HG03575 (cell line): ENCODE measurements at regions not wholly inside any gene's neighbourhood (a gene's known extent, or its start where the extent isn't known, plus 50 kb on each side); places are given as distances from the start of the nearest gene placed in this dataset.
"Not testable (repeated sequence)": the region's sequence is repeated elsewhere in the genome, so short reads cannot be mapped to it uniquely, and the experiment has no call there.

Experiments
- ATAC-seq: cut with Tn5 transposase; IDR thresholded peaks from one replicate; pipeline ENCODE4 v1.9.1; 2021; ENCODE audit not compliant: unreplicated experiment, insufficient number of reproducible peaks, low FRiP score; ENCODE audit errors: extremely low read depth

DNA sequence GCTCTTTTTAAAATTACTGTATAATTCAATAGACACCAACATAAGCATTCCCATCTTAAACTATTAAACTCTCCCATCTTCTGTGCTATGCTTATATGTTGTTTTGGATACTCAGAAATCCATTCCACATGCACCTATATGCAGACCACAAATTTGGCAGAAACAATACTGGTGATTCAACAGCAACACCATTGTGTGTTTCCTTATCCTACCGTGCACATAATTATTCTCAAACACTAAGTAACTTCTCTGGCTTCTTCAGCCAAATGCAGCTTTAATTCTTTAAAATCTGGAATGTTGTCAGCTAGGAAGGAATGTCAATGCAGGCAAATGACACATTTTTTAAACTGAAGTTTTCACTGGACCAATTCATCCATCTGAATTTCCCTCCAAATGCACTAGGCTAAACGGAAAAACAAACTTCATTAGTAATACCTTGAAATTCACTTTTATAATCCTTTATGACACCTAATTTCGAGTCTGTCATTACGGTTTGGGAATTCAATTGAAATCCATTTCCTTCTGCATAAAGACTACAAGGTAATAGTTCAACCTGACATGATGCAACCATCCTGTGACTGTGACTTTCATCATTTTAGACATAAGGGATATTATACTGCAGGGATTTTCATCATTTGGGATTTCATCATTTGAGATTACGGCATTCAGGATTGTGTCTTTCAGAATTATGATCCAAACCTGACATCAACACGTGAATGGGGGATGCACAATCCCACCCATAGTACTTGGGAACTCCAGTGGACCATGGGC is 308.5 kb downstream of the LTN1 start:
- ATAC-seq = no peak

DNA sequence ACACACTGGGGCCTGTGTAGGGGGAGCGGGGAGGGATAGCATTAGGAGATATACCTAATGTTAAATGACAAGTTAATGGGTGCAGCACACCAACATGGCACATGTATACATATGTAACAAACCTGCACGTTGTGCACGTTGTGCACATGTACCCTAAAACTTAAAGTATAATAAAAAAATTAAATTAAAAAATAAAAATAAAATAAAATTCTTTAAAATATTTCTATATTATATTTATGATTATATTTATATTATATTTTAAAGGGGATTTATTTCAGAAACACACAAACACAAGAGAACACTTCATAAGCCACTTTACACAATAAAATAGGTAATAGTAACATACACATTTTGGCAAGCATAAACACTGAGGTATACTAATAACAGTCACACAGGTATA is 309.8 kb downstream of the LTN1 start:
- ATAC-seq = not testable (repeated sequence)

DNA sequence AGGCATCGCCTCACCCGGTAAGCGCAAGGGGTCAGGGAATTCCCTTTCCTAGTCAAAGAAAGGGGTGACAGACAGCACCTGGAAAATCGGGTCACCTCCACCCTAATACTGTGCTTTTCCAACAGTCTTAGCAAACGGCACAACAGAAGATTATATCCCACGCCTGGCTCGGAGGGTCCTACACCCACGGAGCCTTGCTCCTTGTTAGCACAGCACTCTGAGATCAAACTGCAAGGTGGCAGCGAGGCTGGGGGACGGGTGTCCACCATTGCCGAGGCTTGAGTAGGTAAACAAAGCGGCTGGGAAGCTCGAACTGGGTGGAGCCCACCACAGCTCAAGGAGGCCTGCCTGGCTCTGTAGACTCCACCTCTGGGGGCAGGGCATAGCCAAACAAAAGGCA is 315.6 kb downstream of the LTN1 start:
- ATAC-seq = not testable (repeated sequence)

DNA sequence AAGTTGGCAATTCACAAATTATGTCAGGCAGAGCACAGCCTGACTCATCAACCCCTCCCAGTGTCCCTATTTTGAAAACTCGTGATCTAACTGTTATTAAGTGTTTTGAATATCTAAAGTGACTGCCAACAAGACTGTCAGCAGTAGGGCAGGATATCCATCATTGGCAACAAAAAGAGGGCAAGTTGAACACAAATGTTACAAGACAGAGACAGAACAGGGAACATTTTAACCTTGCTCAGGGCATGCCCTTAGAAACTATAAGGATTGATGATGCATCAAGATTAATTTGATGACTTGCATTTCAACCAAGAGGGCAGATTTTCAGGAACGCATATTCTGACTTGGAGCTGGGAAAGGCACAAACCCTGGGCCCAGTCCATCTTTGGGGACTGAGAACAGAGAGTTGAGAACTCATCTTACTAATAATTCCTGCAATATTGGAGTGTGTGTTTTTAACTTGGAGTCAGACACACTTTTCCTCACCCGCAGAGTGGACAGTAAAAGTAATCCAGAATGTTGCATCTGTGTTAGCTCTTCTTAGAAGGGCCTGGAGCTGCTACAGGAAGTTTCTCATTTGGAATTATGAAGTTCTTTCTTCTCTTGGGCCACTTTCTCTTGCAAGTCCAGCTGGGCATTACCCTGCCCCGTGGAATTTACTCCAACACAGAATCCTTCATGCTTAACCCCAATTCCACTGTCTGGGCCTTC is 317.2 kb downstream of the LTN1 start:
- ATAC-seq = no peak

DNA sequence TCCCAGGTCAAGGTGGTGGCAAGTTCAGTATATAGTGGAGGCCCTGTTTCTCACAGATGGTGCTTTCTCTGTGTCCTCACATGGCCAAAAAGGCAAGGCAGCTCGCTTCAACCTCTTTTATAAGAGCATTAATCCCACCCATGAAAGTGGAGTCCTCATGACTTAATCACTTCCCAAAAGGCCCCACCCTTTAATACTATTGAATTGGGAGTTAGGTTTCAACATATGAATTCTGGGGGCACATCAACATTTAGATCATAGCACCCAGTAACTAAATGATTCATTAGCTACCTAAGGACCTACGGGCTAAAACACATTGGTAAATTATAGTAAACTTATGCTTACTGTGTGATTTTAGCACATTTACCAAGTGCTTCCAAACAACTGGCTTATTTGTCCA is 317.9 kb downstream of the LTN1 start:
- ATAC-seq = no peak

DNA sequence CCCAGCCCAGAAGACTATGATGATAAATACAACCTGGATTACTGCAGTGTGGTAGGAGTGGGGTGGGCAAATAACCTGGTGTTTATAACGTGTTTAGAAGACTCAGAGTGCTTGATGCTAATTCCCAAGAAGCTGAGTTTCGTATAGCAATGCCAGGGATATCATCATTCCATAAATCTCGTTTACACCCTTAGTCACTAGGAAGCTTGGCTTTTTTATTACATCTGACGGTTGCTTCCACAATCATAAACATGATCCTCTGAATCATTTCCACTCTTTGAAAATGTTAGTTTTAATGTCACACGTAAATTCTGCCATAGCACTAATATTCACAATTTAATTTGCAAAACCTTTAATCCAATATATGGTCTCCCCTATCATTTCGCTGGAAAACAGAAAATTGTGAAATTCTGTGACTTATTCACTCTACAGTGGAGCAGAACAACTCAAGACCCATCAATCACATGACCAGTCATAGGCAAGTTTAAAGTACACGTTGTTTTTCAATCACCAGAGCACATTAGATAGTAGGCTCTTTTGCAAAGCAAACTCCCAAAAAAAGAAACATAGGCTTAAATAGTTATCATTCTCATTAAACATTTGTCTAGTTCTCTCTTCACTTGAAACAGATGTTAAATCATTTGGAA is 321.0 kb downstream of the LTN1 start:
- ATAC-seq = no peak

DNA sequence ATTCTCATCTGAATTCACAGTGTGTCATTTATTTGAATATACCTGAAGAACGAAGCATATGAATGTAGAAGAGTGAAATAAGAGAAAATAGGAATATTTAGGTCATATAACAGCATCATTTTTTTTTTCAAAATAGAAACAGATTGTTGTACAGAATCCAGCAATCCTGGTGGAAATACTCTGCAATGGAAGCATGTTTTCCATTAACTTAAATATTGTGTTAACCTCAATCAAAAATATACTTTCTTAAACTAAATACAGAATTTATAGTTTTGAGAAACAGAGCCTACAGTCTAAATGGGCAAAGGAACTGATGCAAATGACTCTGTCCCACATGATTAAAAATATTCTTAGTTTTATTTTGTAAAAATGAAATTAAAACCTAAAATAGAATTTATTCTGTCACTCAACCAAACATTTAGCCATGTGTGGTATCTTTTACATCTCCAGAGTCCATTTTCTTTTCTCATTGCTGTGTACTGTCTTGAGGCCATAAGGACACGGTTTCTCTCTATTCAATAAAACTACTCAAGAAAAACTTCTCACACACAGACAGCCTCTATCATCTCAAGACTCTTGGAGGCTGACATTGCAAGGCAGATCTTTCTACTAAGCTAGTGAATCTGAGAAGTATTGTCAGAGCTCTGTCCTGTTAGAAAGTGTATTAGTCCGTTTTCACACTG is 322.6 kb downstream of the LTN1 start:
- no peak for ATAC-seq

DNA sequence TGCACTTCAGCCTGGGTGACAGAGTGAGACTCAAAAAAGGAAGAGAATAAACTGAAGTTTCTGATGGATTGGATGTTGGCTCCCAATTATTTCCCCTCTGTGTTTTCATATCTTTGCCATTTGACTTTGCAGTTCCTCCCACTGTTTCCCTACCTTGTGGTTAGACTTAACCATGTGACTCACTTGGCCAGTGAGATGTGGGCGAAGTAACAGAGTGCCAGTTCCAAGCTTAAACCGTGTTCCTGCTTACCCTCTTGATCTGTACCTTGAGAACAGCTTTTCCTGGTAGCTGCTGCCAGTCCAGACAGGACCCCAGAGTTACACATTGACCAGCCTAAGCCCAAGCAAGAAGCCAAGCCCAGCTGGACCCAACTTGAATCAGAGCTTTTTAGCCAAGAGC is 323.4 kb downstream of the LTN1 start:
- ATAC-seq = no peak

DNA sequence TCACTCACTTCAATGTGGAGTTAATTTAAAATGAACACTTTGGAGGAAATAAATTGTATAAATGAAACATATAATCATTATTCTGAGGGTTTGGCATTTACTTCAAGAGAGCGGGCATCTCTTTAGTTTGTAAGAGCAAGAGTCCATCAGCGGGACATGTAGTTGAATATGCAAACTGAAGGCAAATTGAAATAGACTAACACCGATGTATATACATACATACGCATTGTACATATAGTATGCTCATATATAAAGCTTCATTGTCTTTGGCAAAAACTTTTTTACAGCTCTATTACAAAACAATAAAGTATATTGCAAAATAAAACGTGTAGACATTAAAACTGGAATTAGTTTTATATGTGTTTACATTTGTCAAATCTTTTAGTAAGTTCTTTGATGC is 328.9 kb downstream of the LTN1 start:
- no peak for ATAC-seq

DNA sequence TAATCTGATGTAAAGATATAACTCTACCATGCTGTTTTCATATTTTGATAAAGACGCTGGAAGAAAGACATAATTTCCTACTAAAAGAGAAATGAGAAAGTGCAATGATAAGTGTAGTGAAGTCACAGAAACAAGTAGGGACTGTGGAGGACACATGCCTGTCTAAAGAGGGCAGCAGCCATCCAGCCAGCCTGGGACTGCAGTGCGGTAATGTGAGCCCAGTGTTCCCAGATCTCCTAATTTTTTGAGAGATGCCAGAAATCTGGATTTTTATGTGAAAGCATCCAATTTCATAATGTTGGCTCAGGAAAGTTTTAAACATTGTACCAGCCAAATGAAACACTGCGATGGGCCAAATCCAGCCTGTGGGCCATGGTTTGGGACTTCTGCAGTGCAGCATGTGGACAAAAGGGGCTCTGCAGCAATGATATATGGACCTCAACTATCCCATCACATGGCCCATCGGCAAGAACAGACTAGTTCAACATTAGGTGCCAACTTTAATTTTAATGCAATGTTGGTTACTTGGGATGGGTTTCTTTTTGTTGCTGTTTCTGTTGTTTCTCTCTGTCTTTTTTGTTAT is 329.5 kb downstream of the LTN1 start:
- no peak for ATAC-seq

DNA sequence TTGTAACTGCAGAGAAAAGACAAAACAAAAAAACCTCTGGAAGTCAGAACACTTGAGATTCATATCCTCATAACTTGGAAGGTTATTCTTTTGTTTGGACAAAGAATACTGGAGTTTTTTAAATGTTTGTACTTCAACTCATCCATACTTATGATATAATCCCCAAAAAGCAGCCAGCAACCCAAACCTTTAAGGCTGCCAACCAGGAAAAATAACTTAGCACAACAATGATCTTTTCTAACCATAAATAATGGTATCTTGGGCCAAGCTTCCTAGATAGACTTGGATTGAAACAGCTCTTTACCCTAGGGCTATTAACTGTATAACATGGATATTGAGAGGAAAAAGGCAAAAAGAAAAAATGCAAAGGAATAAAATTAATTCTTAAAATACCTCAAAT is 335.1 kb downstream of the LTN1 start:
- no peak for ATAC-seq

DNA sequence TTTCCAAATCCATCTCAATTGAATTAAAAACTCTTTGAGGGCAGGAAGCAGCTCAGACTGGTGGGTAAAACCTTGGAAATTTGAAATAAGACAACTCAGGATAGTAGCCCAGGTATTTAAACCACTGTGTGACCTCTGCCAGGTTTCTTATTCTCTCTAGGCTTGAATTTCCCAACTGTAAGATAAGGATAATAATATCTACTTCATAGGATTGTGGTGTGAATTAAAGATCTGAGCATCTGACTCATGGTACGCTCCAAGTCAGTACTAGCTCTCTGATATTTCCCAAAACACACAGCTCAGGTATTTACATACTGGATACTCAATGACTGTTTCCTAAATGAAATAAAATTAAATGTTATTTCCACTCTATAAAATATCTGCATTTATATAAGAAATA is 337.2 kb downstream of the LTN1 start:
- ATAC-seq = no peak

DNA sequence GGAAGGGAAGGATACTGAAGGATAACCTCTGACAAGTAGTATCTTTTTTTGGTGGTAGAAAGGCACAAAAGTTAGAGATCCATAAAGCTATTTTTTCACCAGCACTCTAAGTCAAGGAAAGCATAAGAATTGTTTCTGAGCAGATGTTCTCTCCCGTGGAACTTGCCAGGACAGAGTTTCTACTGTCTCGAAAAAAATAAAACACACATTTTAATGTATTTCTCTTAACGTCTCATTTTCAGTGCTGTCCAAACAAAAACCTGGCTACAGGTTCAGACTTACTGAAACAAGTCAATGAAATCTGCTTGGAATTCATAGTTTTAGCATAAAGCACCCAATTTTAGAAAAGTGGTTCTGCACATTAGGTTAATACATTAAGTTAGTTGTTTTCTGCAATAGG is 338.3 kb downstream of the LTN1 start:
- no peak for ATAC-seq

DNA sequence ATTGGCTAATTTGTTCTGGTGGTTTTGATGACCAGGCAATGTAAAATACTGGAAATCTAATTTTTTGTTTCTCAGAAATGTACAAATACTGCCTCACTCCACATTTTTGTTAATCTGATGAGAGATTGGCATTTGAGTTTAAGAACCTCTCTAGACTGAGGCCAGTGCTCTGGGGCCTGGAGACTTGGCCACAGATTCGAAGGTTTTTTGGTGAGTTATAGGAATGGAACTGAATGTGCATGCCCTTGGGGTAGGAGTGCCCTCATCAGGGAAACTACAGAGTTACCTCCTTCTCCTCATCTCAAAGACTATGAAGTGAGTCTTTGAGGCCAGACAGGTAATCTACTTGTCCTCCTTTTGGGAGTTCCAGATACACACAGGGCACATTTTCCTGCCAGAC is 347.9 kb downstream of the LTN1 start:
- ATAC-seq = no peak

DNA sequence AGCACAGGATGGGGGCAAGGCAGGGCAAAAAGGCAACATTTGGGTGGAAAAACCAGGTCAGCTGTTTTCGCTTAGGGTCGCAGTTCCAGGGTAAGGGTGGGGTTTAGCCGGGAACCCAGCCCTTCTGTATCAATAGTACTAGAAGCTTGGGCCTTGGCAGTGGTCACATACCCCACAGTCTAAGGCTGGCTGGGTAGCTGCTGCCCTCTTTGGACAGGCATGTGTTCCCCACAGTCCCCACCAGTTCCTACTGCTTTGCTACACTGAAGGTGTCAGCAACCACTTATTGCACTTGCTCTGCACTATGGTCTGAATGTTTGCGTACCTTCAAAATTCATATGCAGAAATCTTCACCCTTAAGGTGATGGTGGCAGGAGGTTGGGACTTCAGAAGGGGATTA is 349.8 kb downstream of the LTN1 start:
- ATAC-seq = no peak

DNA sequence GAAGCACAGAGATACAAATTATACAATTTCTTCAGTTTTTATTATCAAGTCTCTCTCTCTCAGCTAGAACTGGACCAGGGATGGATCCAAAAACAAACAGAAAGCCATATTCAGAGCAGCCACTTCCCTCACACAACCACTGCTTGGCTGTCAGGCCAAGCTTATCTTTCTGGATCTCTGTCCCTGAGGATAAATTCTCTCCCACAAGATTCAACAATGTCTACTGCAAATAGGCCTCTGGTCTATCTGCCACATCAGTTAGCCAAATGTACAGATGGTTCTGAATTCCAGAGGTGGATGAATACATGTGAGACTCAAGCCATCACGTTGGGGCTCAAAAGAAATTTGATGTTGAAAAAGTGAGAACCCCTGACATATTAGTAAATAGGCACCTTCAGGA is 350.9 kb downstream of the LTN1 start:
- no peak for ATAC-seq

DNA sequence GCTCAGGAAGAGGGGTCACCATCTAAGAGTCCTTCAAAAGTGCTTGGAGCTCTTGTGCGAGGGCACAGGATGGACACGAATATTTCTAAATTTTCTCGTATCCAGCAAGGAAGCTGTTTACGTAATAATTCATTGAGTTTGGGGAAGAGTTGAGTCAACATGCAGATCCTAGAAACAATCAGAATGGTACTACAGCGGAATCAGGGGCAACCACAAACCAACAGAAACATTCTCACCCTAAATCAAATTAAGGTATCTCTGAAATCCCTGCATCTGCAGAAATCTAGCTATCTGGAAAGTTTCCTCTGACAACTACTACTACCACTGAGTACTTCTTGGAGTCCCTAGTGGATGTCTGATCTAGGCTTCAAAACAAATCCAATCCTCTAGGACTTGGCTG is 352.4 kb downstream of the LTN1 start:
- no peak for ATAC-seq

DNA sequence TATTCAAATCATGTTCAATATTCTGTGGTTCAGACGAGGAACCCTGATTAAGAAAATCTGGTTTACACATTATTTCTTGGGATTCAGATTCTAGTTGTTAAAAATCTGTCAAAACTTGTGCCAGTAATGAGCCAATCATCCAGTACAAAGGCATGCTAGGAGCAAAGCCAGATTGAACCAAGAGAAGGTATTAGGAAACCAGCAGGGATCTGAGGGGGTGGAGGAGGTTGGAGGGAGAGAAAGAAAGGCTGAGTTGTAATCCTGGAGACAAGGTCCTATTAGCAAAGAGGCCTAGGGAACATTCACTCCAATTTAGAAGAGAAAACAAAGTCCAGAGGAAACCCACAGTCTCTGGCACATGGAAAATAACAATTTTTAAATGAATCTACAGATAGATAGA is 352.9 kb downstream of the LTN1 start:
- ATAC-seq = no peak
